Mesenteric fat pad (tissue), 1 donor: ENCODE measurements at regions not wholly inside any gene's neighbourhood (a gene's known extent, or its start where the extent isn't known, plus 50 kb on each side); places are given as distances from the start of the nearest gene placed in this dataset.
"Not testable (repeated sequence)": the region's sequence is repeated elsewhere in the genome, so short reads cannot be mapped to it uniquely, and the experiment has no call there.

Source experiments
- DNase-seq: peaks from one replicate; pipeline ENCODE4 v3.0.0-alpha.2; 2020; ENCODE audit warnings: low spot score
- donor health status: DM: yes; HTN: yes; CAD: no.

- no peak for DNase-seq
These were observed 129.4 kb downstream of the TRIM27 start for GRCh38 chr6:28794175-28795002.

- DNase-seq = not testable (repeated sequence)
These were observed 123.1 kb downstream of the TRIM27 start for GRCh38 chr6:28800647-28801046.

GRCh38 chr6:28802417-28803336 is 121.1 kb downstream of the TRIM27 start:
- no peak for DNase-seq

- no peak for DNase-seq
These were observed 120.5 kb downstream of the TRIM27 start for GRCh38 chr6:28803337-28803709.

- no peak for DNase-seq
These were observed 116.0 kb downstream of the TRIM27 start for GRCh38 chr6:28807682-28808280.

- no peak for DNase-seq
These were observed 115.4 kb downstream of the TRIM27 start for GRCh38 chr6:28808383-28808782.

- no peak for DNase-seq
These were observed 113.7 kb downstream of the TRIM27 start for GRCh38 chr6:28809947-28810658.

- no peak for DNase-seq
These were observed 113.1 kb downstream of the TRIM27 start for GRCh38 chr6:28810659-28811053.

- no peak for DNase-seq
These were observed 111.9 kb downstream of the TRIM27 start for GRCh38 chr6:28811873-28812272.

- DNase-seq = no peak
These were observed 110.8 kb downstream of the TRIM27 start for GRCh38 chr6:28812778-28813569.

- DNase-seq = no peak
These were observed 109.5 kb downstream of the TRIM27 start for GRCh38 chr6:28814032-28814976.

GRCh38 chr6:28816339-28816908 is 107.4 kb downstream of the TRIM27 start:
- DNase-seq = no peak

- DNase-seq = no peak
These were observed 106.6 kb downstream of the TRIM27 start for GRCh38 chr6:28816909-28817807.

GRCh38 chr6:28817808-28818145 is 106.0 kb downstream of the TRIM27 start:
- DNase-seq = no peak

GRCh38 chr6:28824793-28825731 is 98.7 kb downstream of the TRIM27 start:
- DNase-seq = no peak

GRCh38 chr6:28825732-28826293 is 98.0 kb downstream of the TRIM27 start:
- no peak for DNase-seq
